ENCODE measurements at regions not wholly inside any gene's neighbourhood (a gene's known extent, or its start where the extent isn't known, plus 50 kb on each side); places are given as distances from the start of the nearest gene placed in this dataset.

DNA sequence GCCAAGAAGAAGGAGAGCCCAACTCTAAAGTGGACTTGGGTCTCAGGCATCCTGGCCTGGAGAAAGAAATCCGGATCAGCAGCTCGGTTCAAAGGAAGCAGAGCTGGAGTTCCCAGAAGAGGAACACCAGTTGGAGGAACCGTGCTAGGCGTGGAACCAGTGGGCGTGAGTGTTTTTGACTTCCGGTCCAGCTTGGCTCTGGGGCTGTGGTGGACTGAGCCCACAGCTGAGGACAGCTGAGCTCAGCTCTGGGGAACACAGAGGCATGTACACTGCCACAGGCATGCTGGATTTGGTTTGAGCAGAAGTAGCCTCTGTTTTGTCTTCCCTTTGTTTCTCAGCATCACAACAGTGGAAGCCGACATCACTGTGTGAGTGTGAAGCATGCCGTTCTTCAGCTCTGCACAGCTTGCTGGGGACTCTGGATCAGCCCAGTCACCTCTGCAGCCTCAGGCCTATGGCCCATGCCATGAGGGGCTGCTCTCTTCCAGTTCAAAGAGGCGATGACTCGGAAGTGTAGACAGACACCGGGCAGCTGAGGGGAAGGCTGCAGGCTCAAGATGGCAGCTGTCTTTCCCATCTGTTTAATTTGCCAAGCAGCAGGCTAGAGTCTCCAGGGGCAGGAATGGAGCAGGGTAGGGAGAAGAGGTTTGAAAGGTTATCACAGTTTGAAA is 185.8 kb upstream of the UBE3A start:
- TF ChIP-seq GATA1 (IDR thresholded peaks at IDR 0.05; ENCODE audit: low read depth, low read length) (no peak), POLR2A (IDR thresholded peaks at IDR 0.05; ENCODE audit: low read length) (no peak)
- no peak for DNase-seq

DNA sequence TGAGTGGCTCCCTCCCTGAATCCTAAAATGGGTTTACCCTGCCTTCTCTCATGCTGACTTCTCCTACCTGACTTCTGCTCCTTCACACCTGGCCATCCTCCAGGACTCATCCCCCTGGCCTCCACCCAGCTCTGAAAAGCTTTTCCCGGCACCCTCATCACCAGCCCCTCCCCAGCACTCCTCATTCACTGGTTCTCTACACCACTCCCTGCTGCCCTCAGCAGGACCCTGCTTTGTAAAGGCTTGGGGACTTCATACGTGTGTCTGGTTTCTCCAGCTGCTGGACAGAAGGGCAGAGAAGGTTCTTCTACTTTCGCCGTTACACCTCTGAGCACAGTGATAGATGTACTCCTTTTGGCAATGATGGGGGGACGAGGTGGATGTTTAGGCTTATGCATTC is 184.9 kb upstream of the UBE3A start:
- TF ChIP-seq POLR2A (IDR thresholded peaks at IDR 0.05; ENCODE audit: low read length) (no peak), GATA1 (IDR thresholded peaks at IDR 0.05; ENCODE audit: low read depth, low read length) (no peak)
- DNase-seq, result no peak

DNA sequence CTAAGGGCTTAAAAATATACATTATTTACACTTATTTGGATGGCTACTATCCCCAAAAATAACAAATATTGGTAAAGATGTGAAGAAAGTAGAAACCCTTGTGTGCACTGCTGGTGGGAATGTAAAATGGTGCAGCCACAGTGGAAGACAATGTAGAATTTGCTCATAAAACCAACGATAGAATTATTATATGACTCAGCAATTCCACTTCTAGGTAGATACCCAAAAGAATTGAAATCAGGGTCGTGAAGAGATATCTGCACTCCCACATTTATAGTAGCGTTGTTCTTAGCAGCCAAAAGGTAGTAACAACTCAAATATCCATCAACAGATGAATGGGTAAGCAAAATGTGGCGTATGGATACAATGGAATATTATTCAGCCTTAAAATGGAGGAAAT is 181.6 kb upstream of the UBE3A start:
- no peak for DNase-seq
- TF ChIP-seq POLR2A (IDR thresholded peaks at IDR 0.05; ENCODE audit: low read length) (no peak), GATA1 (IDR thresholded peaks at IDR 0.05; ENCODE audit: low read depth, low read length) (no peak)

DNA sequence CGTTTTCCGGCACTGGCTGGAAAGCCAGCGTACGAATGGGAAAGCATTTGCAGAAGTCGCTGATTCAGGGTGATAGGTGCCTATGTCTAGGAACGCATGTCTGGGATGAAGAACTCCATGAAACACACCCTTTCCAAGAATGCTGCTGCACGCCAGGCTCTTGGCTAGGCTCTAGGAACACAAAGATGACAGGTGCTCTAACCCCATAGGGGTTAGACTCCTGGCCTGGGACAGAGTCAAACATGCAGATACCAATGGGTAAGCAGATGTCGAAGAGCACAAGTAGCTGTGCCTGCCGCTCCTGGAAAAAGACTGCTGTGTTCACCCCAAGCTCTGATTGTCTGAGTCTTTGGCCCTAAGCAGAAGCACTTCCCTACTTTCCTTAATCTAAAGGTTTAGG is 180.9 kb upstream of the UBE3A start:
- DNase-seq, result no peak
- TF ChIP-seq GATA1 (IDR thresholded peaks at IDR 0.05; ENCODE audit: low read depth, low read length) (no peak), POLR2A (IDR thresholded peaks at IDR 0.05; ENCODE audit: low read length) (no peak)

DNA sequence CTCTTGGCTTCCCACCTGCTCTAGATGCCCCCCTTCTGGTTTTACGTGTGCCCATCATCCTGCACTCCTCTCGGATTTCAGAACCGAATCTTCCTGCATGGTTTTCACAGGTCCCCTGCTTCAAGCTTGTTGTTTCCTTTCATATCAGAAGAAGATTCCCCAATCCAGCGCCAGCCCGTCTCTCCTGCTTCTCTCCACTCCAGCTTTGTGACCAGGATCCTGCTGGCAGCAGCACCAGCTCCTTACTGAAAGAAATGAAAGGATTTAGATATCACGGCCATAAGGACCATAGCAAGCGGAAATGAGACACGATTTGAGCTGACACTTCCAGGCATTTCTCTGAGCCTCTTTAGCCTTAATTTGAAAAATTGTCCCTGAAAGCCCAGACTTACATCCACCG is 180.3 kb upstream of the UBE3A start:
- DNase-seq, result no peak
- TF ChIP-seq POLR2A (IDR thresholded peaks at IDR 0.05; ENCODE audit: low read length), result no peak
- TF ChIP-seq GATA1 (IDR thresholded peaks at IDR 0.05; ENCODE audit: low read depth, low read length), result no peak

DNA sequence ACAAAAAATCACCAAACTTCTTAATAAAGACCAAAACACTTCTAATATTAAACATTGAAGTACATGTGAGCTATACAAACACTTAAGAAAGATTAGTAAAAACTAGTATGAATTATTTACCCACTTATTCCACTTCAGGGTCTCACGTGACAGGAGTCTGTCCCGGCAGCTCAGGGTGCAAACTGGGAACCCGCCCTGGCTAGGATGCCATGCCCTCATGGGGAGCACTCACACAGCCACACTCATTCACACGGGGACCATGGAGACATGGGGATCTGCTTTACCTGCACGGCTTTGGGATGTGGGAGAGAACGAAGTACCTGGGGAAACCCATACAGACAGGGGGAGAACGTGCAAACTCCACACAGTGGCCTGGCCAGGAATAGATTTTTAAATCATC is 179.3 kb upstream of the UBE3A start:
- no peak for DNase-seq
- TF ChIP-seq POLR2A (IDR thresholded peaks at IDR 0.05; ENCODE audit: low read length) (no peak), GATA1 (IDR thresholded peaks at IDR 0.05; ENCODE audit: low read depth, low read length) (no peak)

DNA sequence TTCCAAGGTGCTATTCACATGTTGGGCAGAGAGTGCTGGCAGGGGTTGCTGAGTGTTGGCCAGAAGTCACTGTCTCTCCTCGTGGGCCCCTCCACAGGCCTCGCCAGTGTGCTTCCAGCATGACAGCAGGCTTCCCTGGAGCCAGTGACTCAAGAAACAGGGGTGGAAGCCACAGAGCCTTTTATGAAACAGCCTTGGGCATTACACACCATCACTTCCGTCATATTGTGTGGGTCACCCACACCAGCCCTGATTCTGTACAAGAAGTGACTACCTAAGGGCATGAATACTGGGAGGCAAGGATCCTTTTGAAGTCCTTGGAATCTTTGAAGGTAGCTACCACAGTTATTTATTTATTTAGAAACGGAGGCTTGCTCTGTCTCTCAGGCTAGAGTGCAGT is 177.6 kb upstream of the UBE3A start:
- no peak for TF ChIP-seq GATA1 (IDR thresholded peaks at IDR 0.05; ENCODE audit: low read depth, low read length)
- no peak for DNase-seq

DNA sequence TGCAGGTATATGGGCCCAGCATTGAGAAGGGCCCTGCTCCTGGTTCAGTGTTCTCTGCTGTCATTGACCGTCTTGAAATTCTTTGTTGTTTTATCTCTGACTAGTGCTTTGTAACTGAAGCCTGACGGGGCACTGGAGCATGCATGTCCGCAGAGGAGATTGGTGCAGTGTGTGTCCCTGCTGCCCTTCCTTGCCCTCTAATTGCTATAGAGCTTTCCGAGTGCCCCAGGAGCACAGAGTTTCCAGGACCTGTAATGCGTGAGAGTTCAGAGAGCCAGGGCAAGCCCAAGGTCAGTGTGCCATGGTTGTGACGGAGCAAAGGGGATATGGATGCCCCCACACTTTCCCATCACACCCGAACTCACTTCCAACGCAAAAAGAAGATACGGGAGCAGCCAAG is 174.3 kb upstream of the UBE3A start:
- DNase-seq, result no peak
- TF ChIP-seq POLR2A (IDR thresholded peaks at IDR 0.05; ENCODE audit: low read length) (no peak), GATA1 (IDR thresholded peaks at IDR 0.05; ENCODE audit: low read depth, low read length) (no peak)

DNA sequence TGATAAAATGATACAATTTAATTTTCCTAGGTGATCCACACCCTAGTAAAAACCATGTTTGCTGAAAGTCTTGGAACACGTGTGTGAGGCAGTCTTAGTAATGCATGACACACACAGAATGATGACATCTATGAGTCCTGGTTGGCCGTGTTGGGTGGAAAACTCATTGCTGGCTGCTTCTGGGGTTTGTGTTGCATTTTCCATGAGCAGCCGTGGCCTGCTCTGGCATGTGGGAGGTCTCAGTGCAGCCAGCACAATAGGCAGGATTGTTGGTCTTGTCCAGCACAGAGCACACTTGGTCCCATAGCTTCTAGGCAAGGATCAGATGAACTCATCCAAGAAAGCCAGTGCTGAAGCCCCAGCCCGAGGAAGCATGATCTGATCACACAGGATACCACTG is 172.8 kb upstream of the UBE3A start:
- DNase-seq, result no peak
- TF ChIP-seq POLR2A (IDR thresholded peaks at IDR 0.05; ENCODE audit: low read length) (no peak), GATA1 (IDR thresholded peaks at IDR 0.05; ENCODE audit: low read depth, low read length) (no peak)

DNA sequence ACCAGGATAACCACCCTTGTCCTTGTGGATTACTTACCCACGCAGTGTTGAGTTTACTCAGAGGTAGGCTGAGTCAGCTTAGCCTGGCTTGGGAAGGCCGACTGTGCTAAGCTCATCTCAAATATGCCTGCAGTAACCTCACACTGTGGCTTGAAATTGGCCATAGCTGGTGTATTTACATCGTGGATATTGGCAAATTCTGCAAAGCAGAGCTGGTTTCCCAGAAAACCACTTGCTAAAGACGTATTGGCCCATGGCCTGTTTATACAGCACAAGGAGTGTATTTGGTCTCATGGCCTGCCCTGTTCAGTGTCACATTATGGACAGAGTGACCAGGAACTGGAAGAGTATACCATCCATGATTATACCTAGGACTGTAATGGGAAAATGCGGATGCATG is 170.5 kb upstream of the UBE3A start:
- TF ChIP-seq POLR2A (IDR thresholded peaks at IDR 0.05; ENCODE audit: low read length) (no peak), GATA1 (IDR thresholded peaks at IDR 0.05; ENCODE audit: low read depth, low read length) (no peak)
- DNase-seq, result no peak

DNA sequence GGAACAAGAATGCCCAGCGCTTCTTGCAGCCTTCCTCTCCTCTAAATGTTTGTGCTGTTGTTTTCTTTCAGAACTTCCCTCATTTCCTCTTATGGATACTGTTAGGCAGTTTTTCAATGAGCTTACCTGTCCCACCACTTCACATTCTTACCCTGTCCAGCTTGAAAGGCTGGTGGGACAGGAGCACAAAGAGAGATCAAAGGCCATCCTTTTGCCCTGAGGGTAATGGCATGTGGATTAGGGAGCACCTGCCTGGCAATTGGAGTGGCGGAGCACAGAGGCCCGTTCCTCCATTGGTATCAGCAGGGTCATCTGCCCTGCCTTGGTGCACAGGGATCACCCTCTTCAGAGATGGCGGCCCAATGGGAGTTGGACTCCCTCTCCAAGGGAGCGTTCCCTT is 170.1 kb upstream of the UBE3A start:
- TF ChIP-seq GATA1 (IDR thresholded peaks at IDR 0.05; ENCODE audit: low read depth, low read length) (no peak), POLR2A (IDR thresholded peaks at IDR 0.05; ENCODE audit: low read length) (no peak)
- DNase-seq, result no peak

DNA sequence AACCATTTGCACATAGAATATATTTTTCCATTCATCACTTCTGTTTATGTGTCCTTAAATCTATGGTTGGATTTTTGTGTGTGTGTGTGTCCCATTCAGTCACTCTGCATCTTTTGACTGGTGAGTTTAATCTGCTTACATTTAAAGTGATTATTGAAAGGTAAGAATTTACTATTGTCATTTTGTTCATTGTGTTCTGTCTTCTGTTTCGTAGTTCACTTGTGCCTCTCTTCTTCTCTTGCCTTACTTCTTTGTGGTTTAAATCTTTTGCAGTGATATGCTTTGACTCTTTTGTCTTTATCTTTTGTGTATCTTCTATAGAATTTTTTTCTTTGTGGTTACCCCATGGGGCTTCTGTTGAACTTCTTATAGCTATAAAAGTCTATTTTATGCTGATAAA is 166.3 kb upstream of the UBE3A start:
- TF ChIP-seq GATA1 (IDR thresholded peaks at IDR 0.05; ENCODE audit: low read depth, low read length) (no peak), POLR2A (IDR thresholded peaks at IDR 0.05; ENCODE audit: low read length) (no peak)
- DNase-seq, result no peak

DNA sequence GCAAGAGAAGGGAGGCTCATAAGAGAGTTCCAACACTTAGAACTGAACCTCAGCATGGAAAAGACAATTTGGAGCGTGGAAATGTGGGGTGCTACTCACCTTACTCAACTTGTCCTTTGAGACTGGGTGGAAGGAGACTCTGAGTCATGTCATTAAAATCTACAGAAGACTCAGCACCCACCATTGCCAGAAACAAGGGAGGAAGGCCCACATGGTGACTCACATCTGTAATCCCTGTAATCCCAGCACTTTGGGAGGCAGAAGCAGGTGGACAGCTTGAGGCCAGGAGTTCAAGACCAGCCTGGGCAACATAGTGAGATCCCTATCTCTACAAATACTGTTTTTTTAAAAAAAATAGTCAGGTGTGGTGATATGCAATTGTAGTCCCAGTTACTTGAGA is 161.9 kb upstream of the UBE3A start:
- DNase-seq, result no peak

DNA sequence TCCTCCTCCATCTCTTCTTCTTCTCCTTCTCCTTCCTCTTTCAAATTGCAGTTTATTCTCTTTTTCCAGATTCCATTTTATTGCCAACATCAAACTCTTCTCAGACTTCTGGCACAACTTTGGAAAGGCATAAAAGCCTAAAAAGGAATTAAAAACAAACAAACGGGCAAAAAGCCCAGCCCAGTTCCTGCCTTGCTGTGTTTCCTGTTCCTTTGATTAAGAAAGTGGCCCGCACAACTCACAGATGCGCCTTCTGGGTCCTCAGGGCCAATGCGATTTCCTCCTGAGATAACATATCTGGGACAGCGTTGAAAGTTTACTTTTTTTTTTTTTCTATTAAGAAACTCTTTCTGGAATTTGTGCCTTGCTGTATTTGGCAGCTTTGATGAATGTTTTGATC is 158.7 kb upstream of the UBE3A start:
- TF ChIP-seq POLR2A (IDR thresholded peaks at IDR 0.05; ENCODE audit: low read length), result no peak
- TF ChIP-seq GATA1 (IDR thresholded peaks at IDR 0.05; ENCODE audit: low read depth, low read length), result no peak
- no peak for DNase-seq

More for the DNA sequence above, 161.9 kb upstream of the UBE3A start:
- TF ChIP-seq POLR2A (IDR thresholded peaks at IDR 0.05; ENCODE audit: low read length) (no peak), GATA1 (IDR thresholded peaks at IDR 0.05; ENCODE audit: low read depth, low read length) (no peak)

DNA sequence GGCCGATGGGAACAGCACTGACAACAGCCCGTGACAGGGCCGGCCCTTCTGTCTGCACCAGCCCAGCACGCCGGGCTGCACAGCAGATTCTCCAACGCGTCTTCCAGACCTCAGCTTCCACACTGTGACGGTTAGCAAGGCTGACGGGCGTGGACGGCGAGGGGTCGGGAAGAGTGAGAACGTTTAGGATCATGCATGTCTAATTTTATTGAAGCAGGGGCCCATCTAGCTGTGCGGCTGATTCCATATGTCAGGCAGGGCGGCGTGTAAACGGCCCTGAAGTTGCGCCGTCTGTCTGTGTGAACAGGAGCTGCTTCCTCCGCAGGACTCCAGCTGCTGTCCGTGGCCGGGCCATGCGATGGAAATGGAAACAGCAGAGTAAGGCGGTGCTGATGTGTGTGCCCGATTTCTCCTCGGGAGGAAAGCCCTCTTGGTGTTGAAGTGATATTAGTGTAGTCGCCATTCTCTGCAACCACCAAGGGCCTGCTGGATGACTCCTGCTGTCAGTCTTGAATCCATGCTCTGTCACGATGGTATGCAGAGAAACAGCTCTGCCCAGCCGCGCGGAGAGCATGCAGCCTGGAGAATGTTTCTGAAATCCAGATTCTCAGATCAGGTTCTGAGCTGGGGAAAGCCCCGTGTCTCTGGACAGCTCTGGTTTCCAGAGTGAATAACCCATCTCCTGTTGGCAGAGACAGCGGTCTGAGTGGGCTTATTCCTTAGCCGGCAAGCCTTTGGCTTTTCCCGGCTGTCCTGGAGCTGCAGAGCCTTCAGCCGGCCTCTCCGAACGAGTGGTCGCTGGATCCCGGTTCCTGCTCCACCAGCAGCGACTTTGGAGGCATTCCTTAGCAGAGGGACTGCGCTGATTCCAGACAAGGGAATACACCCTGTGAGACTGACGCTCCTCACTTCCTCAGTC is 158.1 kb upstream of the UBE3A start:
- no peak for TF ChIP-seq GATA1 (IDR thresholded peaks at IDR 0.05; ENCODE audit: low read depth, low read length)
- no peak for TF ChIP-seq POLR2A (IDR thresholded peaks at IDR 0.05; ENCODE audit: low read length)
- no peak for DNase-seq

Measured in erythroblast (primary cell).